ENCODE measurements at regions not wholly inside any gene's neighbourhood (a gene's known extent, or its start where the extent isn't known, plus 50 kb on each side); places are given as distances from the start of the nearest gene placed in this dataset.
A peak's percentile ranks its signal among the peaks of the same experiment; 100 is the strongest.
"Not testable (repeated sequence)": the region's sequence is repeated elsewhere in the genome, so short reads cannot be mapped to it uniquely, and the experiment has no call there.

- no peak for DNase-seq
These were observed 414.2 kb upstream of the SEMA3C start for GRCh38 chr7:81333004-81333403.

- no peak for DNase-seq
These were observed 412.5 kb upstream of the SEMA3C start for GRCh38 chr7:81331061-81332018.

- no peak for DNase-seq
These were observed 411.3 kb upstream of the SEMA3C start for GRCh38 chr7:81330108-81330507.

- no peak for DNase-seq
These were observed 408.8 kb upstream of the SEMA3C start for GRCh38 chr7:81327468-81328266.

GRCh38 chr7:81321949-81322348 lies 403.1 kb upstream of the SEMA3C start:
- DNase-seq = no peak

GRCh38 chr7:81317741-81318140 lies 398.9 kb upstream of the SEMA3C start:
- no peak for DNase-seq

- no peak for DNase-seq
These were observed 389.9 kb upstream of the SEMA3C start for GRCh38 chr7:81308643-81309322.

GRCh38 chr7:81301815-81302214 lies 383.0 kb upstream of the SEMA3C start:
- DNase-seq = peak; percentile 12

- no peak for DNase-seq
These were observed 381.9 kb upstream of the SEMA3C start for GRCh38 chr7:81300753-81301152.

GRCh38 chr7:81299711-81300110 lies 380.9 kb upstream of the SEMA3C start:
- DNase-seq = no peak

- no peak for DNase-seq
These were observed 380.3 kb upstream of the SEMA3C start for GRCh38 chr7:81298951-81299666.

- no peak for DNase-seq
These were observed 378.5 kb upstream of the SEMA3C start for GRCh38 chr7:81297317-81297716.

GRCh38 chr7:81296726-81297125 lies 377.9 kb upstream of the SEMA3C start:
- DNase-seq = no peak

GRCh38 chr7:81294897-81295515 lies 376.2 kb upstream of the SEMA3C start:
- DNase-seq = no peak

- no peak for DNase-seq
These were observed 375.0 kb upstream of the SEMA3C start for GRCh38 chr7:81293806-81294205.

GRCh38 chr7:81286754-81287153 lies 367.9 kb upstream of the SEMA3C start:
- not testable (repeated sequence) for DNase-seq

GRCh38 chr7:81285142-81285871 lies 366.5 kb upstream of the SEMA3C start:
- DNase-seq = no peak

- DNase-seq = no peak
These were observed 365.7 kb upstream of the SEMA3C start for GRCh38 chr7:81284576-81284975.

GRCh38 chr7:81280531-81280930 lies 361.7 kb upstream of the SEMA3C start:
- no peak for DNase-seq

- DNase-seq = no peak
These were observed 358.8 kb upstream of the SEMA3C start for GRCh38 chr7:81277691-81278090.
